ENCODE measurements at regions not wholly inside any gene's neighbourhood (a gene's known extent, or its start where the extent isn't known, plus 50 kb on each side); places are given as distances from the start of the nearest gene placed in this dataset.

DNA sequence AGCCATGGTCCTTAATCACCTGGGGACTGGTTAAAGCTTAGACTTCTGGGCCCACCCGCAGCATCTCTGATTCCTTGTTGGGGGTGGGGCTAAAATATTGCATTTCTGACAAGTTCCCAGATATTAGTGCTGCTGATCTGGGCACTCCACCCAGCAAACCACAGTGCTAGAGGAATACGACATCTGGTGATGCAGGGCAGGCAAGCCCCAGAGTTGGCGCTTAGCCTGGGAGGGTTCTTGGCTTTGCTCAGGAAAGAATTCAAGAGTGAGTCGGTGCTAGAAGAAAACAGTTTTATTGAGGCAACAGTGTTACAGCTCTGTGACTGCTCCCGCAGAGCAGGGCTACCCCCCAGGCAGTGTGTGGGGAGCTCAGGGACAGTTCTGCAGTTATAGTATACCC, 210.7 kb downstream of the TFAP2C start:
- H3K9me3 ChIP-seq (ENCODE audit: control insufficient read depth, low read length): no peaks in the 10 kb centered on the region
- H3K9ac ChIP-seq (ENCODE audit: extremely low read depth, low read length, poor library complexity, severe bottlenecking): no peak overlapping the region
- no peaks in the 10 kb centered on the region for H3K36me3 ChIP-seq (ENCODE audit: control insufficient read depth, insufficient read depth, low read length)
- TF ChIP-seq, protein P1, sequence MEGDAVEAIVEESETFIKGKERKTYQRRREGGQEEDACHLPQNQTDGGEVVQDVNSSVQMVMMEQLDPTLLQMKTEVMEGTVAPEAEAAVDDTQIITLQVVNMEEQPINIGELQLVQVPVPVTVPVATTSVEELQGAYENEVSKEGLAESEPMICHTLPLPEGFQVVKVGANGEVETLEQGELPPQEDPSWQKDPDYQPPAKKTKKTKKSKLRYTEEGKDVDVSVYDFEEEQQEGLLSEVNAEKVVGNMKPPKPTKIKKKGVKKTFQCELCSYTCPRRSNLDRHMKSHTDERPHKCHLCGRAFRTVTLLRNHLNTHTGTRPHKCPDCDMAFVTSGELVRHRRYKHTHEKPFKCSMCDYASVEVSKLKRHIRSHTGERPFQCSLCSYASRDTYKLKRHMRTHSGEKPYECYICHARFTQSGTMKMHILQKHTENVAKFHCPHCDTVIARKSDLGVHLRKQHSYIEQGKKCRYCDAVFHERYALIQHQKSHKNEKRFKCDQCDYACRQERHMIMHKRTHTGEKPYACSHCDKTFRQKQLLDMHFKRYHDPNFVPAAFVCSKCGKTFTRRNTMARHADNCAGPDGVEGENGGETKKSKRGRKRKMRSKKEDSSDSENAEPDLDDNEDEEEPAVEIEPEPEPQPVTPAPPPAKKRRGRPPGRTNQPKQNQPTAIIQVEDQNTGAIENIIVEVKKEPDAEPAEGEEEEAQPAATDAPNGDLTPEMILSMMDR (conservative IDR thresholded peaks at IDR 0.05): no peak
- Mint-ChIP-seq H3K27me3 (ENCODE audit: insufficient read depth) (peaks cover 55% of the 10 kb centered on the region), H3K4me1 (peaks cover 11% of the 10 kb centered on the region), H3K9me3 (no peaks in the 10 kb centered on the region), H3K4me3 (no peak overlapping the region), H3K36me3 (ENCODE audit: low read depth) (no peaks in the 10 kb centered on the region), H3K27ac (no peak overlapping the region)
- WGBS, 2 experiments (ENCODE audit: insufficient coverage in 1 of 2, insufficient read length in 1 of 2): 91 to 93% methylated on average over 4 to 5 of the region's 5 CpGs
- H3K27ac ChIP-seq (ENCODE audit: low read depth, low read length): no peak overlapping the region
- H3K4me1 ChIP-seq (ENCODE audit: control insufficient read depth, insufficient read depth, low read length): no peaks in the 10 kb centered on the region
- H3K4me3 ChIP-seq (ENCODE audit: low read length): no peak overlapping the region
- H3K27me3 ChIP-seq (ENCODE audit: control insufficient read depth, insufficient read depth, low read length, poor library complexity, severe bottlenecking): peaks cover 18% of the 10 kb centered on the region
- DNase-seq: no peak

DNA sequence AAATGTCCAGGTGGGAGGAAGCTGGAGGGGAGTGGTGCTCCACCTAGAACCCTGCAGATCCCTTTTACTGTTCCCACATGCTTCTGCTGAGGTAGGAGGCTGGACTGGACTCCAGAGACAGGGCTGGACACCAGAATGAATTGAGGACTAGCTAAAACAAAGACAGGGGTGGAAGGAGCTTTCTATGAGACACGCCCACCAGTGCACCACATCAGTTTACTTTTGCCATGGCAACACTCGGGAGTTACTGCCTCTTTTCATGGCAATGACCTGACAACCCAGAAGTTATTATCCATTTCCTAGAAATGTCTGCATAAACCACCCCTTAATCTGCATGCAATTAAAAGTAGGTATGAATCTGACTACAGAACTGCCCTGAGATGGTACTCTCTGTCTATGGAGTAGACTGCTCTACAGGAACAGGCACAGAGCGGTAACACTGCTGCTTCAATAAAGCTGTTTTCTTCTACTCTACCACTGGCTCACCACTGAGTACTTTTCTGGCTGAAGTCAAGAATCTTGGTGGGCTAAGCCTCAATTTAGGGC, 211.7 kb downstream of the TFAP2C start:
- Histone ChIP-seq H3K4me1 (ENCODE audit: control insufficient read depth, insufficient read depth, low read length) (no peaks in the 10 kb centered on the region), H3K4me3 (ENCODE audit: low read length) (no peak overlapping the region), H3K27ac (ENCODE audit: low read depth, low read length) (no peak overlapping the region), H3K27me3 (ENCODE audit: control insufficient read depth, insufficient read depth, low read length, poor library complexity, severe bottlenecking) (peaks cover 18% of the 10 kb centered on the region), H3K9me3 (ENCODE audit: control insufficient read depth, low read length) (no peaks in the 10 kb centered on the region), H3K36me3 (ENCODE audit: control insufficient read depth, insufficient read depth, low read length) (no peaks in the 10 kb centered on the region), H3K9ac (ENCODE audit: extremely low read depth, low read length, poor library complexity, severe bottlenecking) (no peak overlapping the region)
- peaks cover 53% of the 10 kb centered on the region for H3K27me3 Mint-ChIP-seq (ENCODE audit: insufficient read depth)
- TF ChIP-seq, protein P1 (conservative IDR thresholded peaks at IDR 0.05): no peak
- no peaks in the 10 kb centered on the region for H3K36me3 Mint-ChIP-seq (ENCODE audit: low read depth)
- 92 to 100% methylated on average over 1 to 3 of the region's 3 CpGs for WGBS, 2 experiments (ENCODE audit: insufficient coverage in 1 of 2, insufficient read length in 1 of 2)
- no peak overlapping the region for H3K4me3 Mint-ChIP-seq
- peaks cover 3% of the 10 kb centered on the region for H3K4me1 Mint-ChIP-seq
- no peaks in the 10 kb centered on the region for H3K9me3 Mint-ChIP-seq
- DNase-seq: no peak
- no peak overlapping the region for H3K27ac Mint-ChIP-seq

DNA sequence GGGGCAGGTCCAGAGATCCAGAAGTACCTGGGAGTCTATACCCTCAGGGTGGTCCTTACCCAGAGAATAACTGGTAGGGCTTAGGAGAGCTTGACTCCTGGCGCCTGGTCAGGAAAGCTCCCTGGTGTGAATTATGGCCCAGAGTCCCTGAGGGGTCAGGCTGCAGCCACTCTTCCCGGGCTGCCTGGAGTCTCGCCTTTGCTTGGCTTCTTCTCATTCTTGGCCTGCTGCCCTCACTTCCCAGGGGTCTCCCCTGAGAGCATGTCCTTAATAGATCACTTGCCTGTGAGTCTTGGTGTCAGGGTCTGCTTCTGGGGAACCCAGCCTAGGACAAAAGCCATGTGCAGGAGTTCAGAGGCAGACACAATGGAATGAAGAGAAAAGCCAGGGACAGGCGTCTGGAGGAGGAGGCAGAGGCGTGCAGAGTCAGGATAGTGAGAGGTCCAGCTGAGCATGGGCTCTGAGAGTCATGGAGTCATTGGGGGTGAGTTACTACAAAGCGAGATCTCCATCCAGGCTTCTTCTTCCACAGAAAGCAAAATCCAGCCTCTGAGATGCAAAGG, 212.3 kb downstream of the TFAP2C start:
- Histone ChIP-seq H3K27ac (ENCODE audit: low read depth, low read length) (no peak overlapping the region), H3K27me3 (ENCODE audit: control insufficient read depth, insufficient read depth, low read length, poor library complexity, severe bottlenecking) (peaks cover 18% of the 10 kb centered on the region), H3K9me3 (ENCODE audit: control insufficient read depth, low read length) (no peaks in the 10 kb centered on the region), H3K9ac (ENCODE audit: extremely low read depth, low read length, poor library complexity, severe bottlenecking) (no peak overlapping the region), H3K36me3 (ENCODE audit: control insufficient read depth, insufficient read depth, low read length) (no peaks in the 10 kb centered on the region), H3K4me1 (ENCODE audit: control insufficient read depth, insufficient read depth, low read length) (no peaks in the 10 kb centered on the region), H3K4me3 (ENCODE audit: low read length) (no peak overlapping the region)
- no peaks in the 10 kb centered on the region for H3K36me3 Mint-ChIP-seq (ENCODE audit: low read depth)
- DNase-seq: no peak
- WGBS, 2 experiments (ENCODE audit: insufficient coverage in 1 of 2, insufficient read length in 1 of 2): 76 to 82% methylated on average over 3 to 6 of the region's 6 CpGs
- H3K9me3 Mint-ChIP-seq: no peaks in the 10 kb centered on the region
- H3K4me3 Mint-ChIP-seq: no peak overlapping the region
- H3K4me1 Mint-ChIP-seq: no peaks in the 10 kb centered on the region
- H3K27me3 Mint-ChIP-seq (ENCODE audit: insufficient read depth): peaks cover 48% of the 10 kb centered on the region
- TF ChIP-seq, protein P1 (conservative IDR thresholded peaks at IDR 0.05): no peak
- H3K27ac Mint-ChIP-seq: no peak overlapping the region

Data from endodermal cell (in vitro differentiated cells).